GM21367 (cell line): ENCODE measurements at regions not wholly inside any gene's neighbourhood (a gene's known extent, or its start where the extent isn't known, plus 50 kb on each side); places are given as distances from the start of the nearest gene placed in this dataset.
"Not testable (repeated sequence)": the region's sequence is repeated elsewhere in the genome, so short reads cannot be mapped to it uniquely, and the experiment has no call there.

ENCODE experiments used
- ATAC-seq: cut with Tn5 transposase; IDR thresholded peaks from one replicate; pipeline ENCODE4 v1.9.1; 2021; ENCODE audit not compliant: unreplicated experiment

DNA sequence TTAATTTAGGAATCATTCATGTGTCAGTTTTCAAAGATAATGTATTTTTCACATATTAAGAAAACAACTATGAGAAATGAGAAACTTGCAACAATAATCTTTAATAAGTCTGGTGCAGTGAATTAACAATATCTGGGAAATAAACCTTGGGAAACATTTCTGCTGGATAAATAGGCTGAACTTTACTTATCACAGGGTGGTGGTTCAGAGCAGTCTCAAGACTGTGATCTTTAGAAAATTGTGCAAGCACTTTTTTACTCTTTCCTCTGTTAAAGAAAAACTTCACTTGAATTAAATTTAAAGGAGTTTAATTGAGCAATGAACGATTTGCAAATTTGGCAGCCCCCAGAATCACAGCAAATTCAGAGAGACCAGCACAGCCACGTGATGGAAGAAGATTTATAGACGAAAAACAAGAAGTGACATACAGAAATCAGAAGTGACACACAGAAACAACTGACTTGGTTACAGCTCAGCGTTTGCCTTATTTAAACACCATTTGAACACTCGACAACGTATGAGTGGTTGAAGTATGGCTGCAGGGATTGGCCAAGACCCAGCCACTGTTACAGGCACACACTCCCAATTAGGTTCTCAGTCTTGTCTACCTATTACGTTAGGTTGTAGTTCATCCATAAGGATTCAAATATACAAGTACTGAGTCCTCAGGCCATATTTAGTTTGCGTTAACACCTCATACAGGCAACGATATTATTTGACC, 631.9 kb downstream of the SLCO4C1 start:
- no peak for ATAC-seq

DNA sequence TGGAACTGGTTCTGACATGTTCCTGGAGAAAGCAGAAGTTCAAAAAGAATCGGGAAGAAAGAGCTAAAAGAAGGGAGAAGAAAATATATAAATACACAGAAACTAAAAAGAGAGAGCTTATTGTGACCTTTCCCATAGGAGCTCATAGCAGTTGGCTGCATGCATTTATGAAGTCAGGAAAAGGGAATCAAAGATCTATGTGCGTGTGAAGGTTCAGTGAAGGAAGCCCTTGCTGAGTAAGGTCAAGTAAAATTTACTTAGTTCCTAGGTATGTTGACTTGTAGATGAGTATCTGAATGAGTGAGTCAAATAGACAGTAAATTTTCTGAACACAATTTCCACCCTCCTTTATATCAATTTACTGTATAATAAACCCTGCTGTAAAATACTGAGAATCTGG, 632.5 kb downstream of the SLCO4C1 start:
- no peak for ATAC-seq

DNA sequence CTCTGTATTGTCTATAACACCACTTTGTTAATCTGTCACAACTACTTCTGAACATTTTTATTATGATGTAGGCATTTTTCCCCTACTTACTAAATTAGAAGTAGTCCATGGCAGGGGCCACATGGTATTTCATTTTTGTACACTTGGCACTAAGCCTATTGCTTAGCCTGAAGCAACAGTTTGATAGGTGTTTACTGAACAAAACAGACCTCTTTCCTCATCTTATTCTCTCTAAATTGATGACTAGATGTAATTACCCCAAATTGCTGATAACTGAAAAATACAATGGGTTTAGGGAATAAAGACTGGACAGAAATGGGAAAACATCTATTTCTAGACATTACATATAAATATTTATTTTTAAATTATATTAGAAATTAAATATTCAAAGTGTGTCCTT, 633.8 kb downstream of the SLCO4C1 start:
- ATAC-seq, result no peak

DNA sequence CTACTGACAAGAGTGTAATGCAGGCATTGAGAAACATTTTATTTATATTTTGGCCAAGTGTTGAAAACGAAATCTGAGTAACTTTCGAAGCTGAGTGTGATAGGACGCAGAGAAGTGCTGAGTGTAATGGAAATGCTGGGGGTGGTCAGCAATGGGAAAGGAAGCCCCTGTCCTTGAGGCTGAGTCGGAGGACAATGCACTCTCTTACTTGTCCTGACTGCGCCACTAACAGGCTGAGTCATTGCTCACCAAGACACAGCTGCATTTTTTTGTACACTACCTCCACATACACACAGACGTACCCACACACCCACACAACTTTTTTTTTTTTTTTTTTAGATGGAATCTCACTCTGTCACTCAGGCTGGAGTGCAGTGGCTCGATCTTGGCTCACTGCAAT, 637.7 kb downstream of the SLCO4C1 start:
- ATAC-seq, result no peak

DNA sequence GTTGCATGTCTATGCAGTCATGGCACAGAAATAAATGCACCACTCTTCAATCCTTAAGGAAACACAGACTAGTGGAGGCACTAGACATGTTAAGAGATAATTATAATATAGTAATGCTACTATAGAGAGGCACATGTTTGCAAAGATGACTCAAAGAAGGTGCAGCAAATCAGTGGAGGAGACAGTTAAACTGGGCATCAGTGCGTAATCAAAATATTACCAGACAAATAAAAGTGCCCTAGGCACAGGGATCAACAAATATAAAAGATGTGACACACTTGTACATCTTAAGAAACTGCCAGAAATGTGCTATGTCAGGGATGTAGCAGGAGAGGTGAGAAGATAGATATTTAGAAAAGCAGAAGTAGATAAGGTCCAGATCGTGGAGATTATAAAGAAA, 642.1 kb downstream of the SLCO4C1 start:
- no peak for ATAC-seq

DNA sequence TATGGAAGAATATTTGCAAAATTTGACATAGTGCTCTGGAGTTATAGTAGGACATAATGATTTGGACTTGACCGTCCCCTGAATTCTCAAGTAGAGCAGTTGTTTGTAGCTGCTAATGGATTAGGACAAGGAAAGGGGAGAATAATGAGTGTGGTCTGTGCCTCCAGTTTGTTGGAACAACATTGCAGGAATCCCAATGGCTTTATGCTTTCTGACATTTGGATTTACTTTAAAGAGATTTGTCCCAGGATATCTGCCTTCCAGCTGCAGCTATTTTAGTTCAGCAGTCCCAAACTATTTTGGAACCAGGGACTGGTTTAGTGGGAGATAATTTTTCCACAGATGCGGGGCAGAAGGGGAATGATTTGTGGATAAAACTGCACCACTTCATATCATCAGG, 648.2 kb downstream of the SLCO4C1 start:
- no peak for ATAC-seq

DNA sequence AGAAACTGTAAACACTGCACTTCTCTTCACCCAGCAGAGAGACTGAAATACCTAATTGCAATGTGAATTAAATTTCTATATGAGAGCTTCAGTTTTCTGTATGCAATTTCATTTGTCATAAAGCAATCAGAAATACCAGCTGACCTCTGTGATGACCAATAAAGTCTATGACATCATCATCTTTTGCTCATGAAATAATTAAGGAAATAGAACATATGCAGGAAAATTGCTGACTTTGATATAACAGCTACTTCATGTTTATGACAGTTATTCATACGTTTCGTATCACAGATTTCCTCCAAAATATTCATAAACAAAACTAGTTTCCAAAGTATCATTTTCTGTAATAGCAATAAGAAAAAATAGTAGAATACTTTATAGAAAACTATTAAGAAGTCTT, 652.3 kb downstream of the SLCO4C1 start:
- ATAC-seq, result no peak

DNA sequence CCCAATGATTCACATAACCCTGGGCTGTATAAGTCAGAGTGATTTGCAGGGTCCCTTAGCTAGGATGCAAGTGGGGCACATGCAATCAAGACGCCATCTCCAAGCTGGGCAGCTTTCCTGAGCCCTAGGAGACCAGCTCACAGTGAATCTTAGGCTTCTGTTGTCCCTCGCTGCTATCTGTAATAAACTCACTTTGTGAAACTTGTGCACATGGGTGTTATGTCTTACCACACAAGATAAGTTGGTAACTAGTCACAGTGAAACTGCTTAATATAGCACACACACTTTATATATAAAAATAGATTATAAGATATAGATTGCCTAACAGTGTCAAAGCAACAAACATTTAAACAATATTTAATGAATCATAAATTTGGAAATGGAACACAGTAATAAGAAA, 658.5 kb downstream of the SLCO4C1 start:
- ATAC-seq, result no peak

DNA sequence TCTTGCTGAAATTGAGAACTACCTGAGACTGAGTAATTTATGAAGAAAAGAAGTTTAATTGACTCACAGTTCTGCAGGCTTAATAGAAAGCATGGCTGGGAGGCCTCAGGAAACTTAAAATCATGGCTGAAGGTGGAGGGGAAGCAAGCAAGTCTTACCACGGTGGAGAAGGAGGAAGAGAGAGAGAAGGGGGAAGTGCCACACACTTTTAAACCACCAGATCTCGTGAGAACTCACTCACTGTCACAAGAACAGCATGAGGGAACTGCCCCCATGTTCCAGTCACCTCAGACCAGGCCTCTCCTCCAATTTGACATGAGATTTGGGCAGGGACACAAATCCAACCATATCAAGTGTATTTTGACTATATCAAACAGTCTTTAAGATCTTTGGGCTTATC, 668.3 kb downstream of the SLCO4C1 start:
- not testable (repeated sequence) for ATAC-seq

DNA sequence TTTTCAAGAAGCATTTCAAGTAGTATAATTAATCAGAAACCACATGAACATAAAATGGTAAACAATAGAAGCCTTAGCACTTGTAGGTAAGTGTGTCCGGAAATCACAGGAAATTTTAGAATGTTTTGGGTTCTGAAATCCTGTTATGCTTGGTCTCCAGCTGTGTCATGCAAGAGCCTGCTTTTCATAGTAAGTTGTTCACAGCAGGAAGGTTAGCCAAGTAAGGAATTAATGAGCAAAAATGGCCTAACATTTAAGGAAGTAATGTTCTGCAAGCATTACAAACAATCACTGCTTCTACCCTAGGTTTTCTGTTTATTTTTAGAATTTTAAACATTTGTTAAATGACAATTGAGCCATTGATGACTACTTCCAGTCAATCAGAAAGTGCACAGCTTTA, 669.5 kb downstream of the SLCO4C1 start:
- ATAC-seq, result no peak

DNA sequence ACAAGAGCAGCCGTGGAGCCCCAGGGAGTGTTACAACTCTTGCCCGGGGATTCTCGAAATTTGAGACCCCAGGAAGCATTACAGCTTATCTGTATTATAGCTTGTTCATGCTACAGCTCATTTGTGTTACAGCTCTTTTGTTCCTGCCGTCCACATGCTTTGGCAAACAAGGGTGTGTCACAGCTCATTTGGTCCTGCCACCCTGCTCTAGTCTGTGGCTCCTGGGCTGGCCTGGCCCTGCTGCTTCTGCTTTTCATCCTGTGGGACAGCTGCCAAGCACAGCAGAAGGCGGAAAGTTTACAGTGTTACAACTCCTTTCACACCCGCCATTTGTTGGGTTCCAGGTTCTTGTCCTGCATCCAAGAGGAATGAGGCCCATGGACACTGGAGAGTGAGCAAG, 685.0 kb downstream of the SLCO4C1 start:
- ATAC-seq, result no peak

DNA sequence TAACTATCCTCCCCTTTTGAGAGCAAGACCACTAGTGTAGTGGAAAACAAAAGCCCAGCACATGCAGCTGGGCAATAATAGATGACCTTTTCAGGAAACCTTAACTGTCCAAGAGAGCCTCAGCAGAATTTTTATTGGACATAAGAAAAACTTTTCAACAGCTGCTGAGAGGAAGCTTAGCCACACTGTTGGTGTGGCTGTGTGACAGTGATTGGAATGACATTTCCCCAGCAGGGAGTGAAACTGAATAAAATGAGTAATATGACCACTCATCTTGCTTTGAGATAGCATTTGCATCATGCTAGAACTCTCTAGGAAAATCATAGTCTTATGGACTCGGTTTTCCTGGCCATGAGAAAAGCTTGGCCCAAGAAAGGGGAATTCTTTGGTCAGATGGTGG, 687.8 kb downstream of the SLCO4C1 start:
- no peak for ATAC-seq

DNA sequence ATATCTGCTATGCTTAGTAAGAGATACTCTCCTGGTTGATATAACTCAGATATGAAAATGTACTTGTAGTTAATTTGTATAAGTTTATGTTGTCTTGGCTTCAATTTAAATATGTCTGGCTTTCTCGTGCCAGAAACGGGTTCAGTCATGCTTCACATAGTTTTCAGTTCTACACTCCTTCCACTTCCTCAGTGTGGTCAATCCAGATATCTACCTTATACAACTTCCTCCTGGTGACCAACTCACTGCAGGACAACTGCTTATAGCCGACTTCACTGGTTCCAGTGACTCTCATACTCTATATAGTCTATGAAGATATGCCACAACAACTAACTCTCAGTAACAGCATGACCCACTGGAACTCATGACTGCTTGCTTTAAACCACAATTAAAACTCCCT, 690.4 kb downstream of the SLCO4C1 start:
- ATAC-seq, result peak; percentile 56

DNA sequence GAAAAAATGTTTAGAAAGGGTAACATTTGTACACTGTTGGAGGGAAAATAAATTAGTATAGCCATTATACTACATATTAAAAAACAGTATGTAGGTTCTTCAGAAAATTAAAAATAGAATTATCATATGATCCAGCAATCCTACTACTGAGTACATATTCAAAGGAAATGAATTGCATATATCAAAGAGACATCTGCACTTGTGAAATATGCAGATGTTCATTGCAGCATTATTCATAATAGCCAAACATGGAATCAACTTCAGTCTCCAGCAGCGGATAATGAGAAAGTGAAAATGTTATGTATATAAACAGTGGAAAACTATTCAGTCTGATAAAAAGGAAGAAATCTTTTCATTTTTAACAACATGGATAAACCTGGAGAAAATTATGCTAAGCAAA, 695.5 kb downstream of the SLCO4C1 start:
- ATAC-seq, result no peak

DNA sequence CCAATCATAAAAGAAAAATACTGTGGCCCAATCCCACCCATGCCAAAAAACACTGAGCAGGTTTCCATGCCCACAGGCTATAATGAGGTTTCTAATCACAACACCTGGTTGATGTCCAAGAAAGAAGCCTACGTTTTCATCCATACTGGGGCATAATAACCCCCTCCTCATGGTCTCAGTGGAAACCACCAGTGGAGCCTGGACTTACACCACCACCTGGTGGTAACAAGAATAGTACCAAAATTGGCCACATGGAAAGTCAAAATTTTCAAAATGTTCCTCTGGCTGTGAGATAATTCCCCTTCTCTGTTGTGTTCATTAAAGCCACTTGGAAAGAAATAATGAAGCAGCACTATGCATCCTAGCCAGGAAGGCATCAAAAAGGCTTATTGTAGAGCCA, 687.3 kb upstream of the ST8SIA4 start:
- no peak for ATAC-seq

DNA sequence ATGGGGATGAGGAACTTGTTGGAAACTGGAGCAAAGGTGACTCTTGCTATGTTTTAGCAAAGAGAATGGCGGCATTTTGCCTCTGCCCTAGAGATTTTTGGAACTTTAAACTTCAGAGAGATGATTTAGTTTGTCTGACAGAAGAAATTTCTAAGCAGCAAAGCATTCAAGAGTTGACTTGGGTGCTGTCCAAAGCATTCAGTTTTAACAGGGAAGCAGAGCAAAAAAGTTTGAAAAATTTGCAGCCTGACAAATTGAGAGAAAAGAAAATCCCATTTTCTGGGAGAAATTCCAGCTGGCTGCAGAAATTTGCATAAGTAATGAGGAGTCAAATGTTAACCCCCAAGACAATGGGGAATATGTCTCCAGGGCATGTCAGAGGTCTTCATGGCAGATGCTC, 682.3 kb upstream of the ST8SIA4 start:
- ATAC-seq, result no peak

DNA sequence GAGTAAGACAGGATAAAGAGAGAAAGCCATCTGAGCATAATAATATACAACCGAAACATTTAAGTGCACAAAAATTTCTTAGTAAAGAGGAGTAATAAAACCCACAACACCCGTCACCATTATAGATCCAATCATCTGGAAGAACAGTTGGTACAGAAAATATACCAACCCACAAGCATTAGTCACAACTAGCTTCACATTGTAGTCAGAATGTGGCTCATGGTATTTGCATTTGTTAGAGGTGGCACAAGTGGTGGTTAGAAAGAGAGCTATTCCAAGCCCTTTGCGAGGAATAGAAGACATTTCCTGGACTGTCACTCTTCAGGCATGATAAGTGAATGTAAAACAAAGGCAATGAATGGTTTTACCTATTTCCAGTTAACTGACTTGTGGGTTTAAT, 677.5 kb upstream of the ST8SIA4 start:
- ATAC-seq, result no peak

DNA sequence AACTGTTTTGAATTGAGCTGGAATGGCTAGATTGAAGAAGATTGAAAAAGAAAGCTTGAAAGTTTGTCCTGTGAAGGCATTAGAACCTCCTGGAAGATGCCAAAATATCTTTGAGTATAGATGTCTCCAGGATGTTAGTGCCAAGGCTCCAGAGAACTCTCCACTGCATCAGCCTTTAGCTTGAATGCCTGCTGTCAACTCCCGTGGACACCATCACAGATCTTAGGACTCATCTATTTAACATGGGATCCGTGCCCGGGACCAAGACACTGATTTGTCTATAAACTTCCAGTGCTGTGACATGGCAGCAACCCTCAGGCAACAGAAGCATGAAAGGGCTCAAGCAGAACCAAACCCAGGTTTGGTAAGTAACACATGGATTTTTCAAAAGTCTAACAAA, 670.9 kb upstream of the ST8SIA4 start:
- ATAC-seq, result no peak

DNA sequence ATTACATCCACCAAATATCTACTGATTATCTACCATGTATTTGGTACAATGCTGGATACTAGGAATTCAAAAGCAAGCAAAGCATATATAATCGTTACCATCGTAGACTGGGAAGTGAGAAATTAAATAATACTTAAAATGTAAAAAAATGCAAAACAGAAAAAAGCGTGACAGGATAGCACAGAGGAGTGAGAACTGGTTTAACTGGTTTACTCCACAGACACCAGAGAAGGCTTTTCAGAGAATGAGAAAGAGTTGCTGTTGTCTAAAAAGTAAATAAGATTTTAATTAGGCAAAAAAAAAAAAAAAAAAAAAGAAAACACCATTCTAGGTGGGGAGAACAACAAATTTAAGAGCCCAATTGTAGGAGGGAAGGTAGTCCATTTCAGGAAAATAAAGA, 657.9 kb upstream of the ST8SIA4 start:
- ATAC-seq, result no peak

DNA sequence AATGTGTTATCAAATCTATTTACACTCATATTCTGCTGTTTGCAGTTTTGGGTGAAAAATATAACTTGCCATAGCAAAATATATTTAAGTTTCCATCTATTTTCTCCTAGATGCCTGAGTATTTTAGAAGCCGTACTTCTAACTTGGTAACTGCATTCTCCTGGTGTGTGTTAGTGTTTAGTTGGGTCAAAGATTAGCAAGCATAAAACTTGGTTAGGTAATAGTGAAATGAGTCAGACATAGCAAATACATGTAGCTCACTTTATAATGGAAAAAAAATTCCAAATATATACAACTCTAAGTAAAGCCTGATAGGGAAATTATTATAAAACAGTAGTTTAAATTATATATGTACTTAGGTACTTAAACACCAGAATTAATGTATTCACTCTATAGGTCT, 640.7 kb upstream of the ST8SIA4 start:
- ATAC-seq, result no peak

DNA sequence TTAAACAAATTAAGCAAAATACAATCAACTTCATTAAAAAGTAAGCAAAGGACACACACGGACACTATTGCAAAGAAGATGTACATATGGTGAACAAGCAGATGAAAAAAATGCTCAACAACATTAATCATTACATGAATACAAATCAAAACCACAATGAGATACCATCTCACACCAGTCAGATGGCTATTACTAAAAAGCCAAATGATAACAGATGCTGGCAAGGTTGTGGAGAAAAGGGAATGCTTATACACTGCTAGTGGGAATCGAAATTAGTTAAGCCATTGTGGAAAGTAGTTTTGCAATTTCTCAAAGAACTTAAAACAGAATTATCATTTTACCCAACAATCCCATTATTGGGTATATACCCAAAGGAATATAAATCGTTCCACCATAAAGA, 636.2 kb upstream of the ST8SIA4 start:
- ATAC-seq, result no peak

DNA sequence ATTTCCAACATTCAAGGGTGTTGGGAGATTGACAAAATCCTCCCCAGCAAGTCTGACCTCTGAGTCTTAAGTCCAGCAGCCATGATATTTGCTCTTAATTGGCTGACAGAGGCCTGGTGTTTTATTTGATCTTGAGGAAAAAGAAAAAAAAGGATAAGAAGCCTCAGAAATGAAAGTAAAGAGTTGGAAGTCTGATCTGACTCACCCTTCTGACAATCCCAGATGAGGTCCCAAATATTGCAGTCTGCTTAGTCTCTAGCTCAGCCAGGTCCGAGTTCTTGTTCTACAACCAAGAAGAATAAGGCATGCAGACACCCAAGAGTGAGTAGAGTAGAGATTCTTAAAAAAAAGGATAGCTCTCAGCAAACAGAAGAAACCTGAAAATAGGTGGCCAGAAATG, 632.5 kb upstream of the ST8SIA4 start:
- no peak for ATAC-seq

DNA sequence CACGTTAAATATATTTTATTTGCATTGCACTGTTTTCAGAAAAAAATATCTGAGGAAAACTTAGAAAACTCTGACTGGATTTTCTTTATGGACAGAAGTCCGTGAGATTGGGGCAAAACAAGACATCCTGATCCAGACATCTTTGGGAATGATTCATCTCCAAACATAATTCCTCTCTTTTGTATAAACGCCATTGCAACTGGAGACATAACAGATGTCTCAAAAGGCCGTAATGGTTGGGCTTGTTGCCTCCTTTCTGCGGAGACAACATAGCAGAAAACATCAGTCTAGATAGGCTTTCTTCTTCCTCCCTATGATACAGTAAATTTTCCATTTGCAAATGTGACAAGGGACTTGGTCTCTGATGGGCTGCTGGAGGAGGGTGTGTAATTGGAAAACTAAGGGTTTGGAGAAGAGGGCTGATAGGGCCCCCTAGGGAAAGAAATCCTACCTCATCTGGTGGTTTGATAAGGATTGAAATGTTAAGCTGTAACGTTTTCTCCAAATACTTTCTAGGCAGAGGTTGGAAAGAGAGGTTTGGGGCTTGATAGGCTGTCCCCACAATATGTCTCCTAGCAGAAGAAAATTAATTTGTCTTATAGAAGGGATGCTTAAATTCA, 631.5 kb upstream of the ST8SIA4 start:
- no peak for ATAC-seq
